ENCODE measurements at regions not wholly inside any gene's neighbourhood (a gene's known extent, or its start where the extent isn't known, plus 50 kb on each side); places are given as distances from the start of the nearest gene placed in this dataset.

GRCh38 chr5:148902478-148902877 is 76.1 kb downstream of the ADRB2 start:
- Histone ChIP-seq H3K4me3 (ENCODE audit: insufficient read depth, low read depth, low read length) (no peak overlapping the region), H3K27ac (ENCODE audit: insufficient read depth, low read depth, low read length, poor library complexity, severe bottlenecking) (no peak overlapping the region), H3K27me3 (ENCODE audit: control insufficient read depth, insufficient read depth, low read length, poor library complexity, severe bottlenecking) (no peaks in the 10 kb centered on the region), H3K9me3 (ENCODE audit: control insufficient read depth, low read length) (no peaks in the 10 kb centered on the region), H3K36me3 (ENCODE audit: control insufficient read depth, insufficient read depth, low read length) (no peaks in the 10 kb centered on the region), H3K4me1 (ENCODE audit: control insufficient read depth, insufficient read depth, low read length) (no peaks in the 10 kb centered on the region)
- 80 to 84% methylated on average over 2 of the region's 2 CpGs for WGBS, 2 experiments

- no peaks in the 10 kb centered on the region for H3K4me1 ChIP-seq (ENCODE audit: control insufficient read depth, insufficient read depth, low read length)
- no peaks in the 10 kb centered on the region for H3K36me3 ChIP-seq (ENCODE audit: control insufficient read depth, insufficient read depth, low read length)
- no peaks in the 10 kb centered on the region for H3K27me3 ChIP-seq (ENCODE audit: control insufficient read depth, insufficient read depth, low read length, poor library complexity, severe bottlenecking)
- 88 to 93% methylated on average over 2 of the region's 2 CpGs for WGBS, 2 experiments
- no peaks in the 10 kb centered on the region for H3K9me3 ChIP-seq (ENCODE audit: control insufficient read depth, low read length)
- H3K27ac ChIP-seq (ENCODE audit: insufficient read depth, low read depth, low read length, poor library complexity, severe bottlenecking), result no peak overlapping the region
- H3K4me3 ChIP-seq (ENCODE audit: insufficient read depth, low read depth, low read length), result no peak overlapping the region
These were observed 77.2 kb downstream of the ADRB2 start for GRCh38 chr5:148903587-148903986.

GRCh38 chr5:148904440-148904839 is 78.0 kb downstream of the ADRB2 start:
- 83 to 87% methylated on average over 1 of the region's 1 CpG for WGBS, 2 experiments
- H3K4me3 ChIP-seq (ENCODE audit: insufficient read depth, low read depth, low read length), result no peak overlapping the region
- H3K27me3 ChIP-seq (ENCODE audit: control insufficient read depth, insufficient read depth, low read length, poor library complexity, severe bottlenecking), result no peaks in the 10 kb centered on the region
- no peak overlapping the region for H3K27ac ChIP-seq (ENCODE audit: insufficient read depth, low read depth, low read length, poor library complexity, severe bottlenecking)
- no peaks in the 10 kb centered on the region for H3K4me1 ChIP-seq (ENCODE audit: control insufficient read depth, insufficient read depth, low read length)
- no peaks in the 10 kb centered on the region for H3K36me3 ChIP-seq (ENCODE audit: control insufficient read depth, insufficient read depth, low read length)
- H3K9me3 ChIP-seq (ENCODE audit: control insufficient read depth, low read length), result no peaks in the 10 kb centered on the region

- Histone ChIP-seq H3K36me3 (ENCODE audit: control insufficient read depth, insufficient read depth, low read length) (no peaks in the 10 kb centered on the region), H3K27ac (ENCODE audit: insufficient read depth, low read depth, low read length, poor library complexity, severe bottlenecking) (no peak overlapping the region), H3K4me3 (ENCODE audit: insufficient read depth, low read depth, low read length) (no peak overlapping the region), H3K4me1 (ENCODE audit: control insufficient read depth, insufficient read depth, low read length) (no peaks in the 10 kb centered on the region), H3K27me3 (ENCODE audit: control insufficient read depth, insufficient read depth, low read length, poor library complexity, severe bottlenecking) (no peaks in the 10 kb centered on the region), H3K9me3 (ENCODE audit: control insufficient read depth, low read length) (no peaks in the 10 kb centered on the region)
- 83 to 94% methylated on average over 1 of the region's 1 CpG for WGBS, 2 experiments
These were observed 79.1 kb downstream of the ADRB2 start for GRCh38 chr5:148905541-148905940.

- no peak overlapping the region for H3K4me3 ChIP-seq (ENCODE audit: insufficient read depth, low read depth, low read length)
- no peaks in the 10 kb centered on the region for H3K36me3 ChIP-seq (ENCODE audit: control insufficient read depth, insufficient read depth, low read length)
- H3K9me3 ChIP-seq (ENCODE audit: control insufficient read depth, low read length), result no peaks in the 10 kb centered on the region
- WGBS, 2 experiments, result 93 to 94% methylated on average over 3 of the region's 3 CpGs
- H3K27me3 ChIP-seq (ENCODE audit: control insufficient read depth, insufficient read depth, low read length, poor library complexity, severe bottlenecking), result no peaks in the 10 kb centered on the region
- no peak overlapping the region for H3K27ac ChIP-seq (ENCODE audit: insufficient read depth, low read depth, low read length, poor library complexity, severe bottlenecking)
- no peaks in the 10 kb centered on the region for H3K4me1 ChIP-seq (ENCODE audit: control insufficient read depth, insufficient read depth, low read length)
These were observed 80.6 kb downstream of the ADRB2 start for GRCh38 chr5:148906968-148907367.

- no peak overlapping the region for H3K27ac ChIP-seq (ENCODE audit: insufficient read depth, low read depth, low read length, poor library complexity, severe bottlenecking)
- 95 to 98% methylated on average over 4 of the region's 4 CpGs for WGBS, 2 experiments
- H3K36me3 ChIP-seq (ENCODE audit: control insufficient read depth, insufficient read depth, low read length), result no peaks in the 10 kb centered on the region
- no peaks in the 10 kb centered on the region for H3K27me3 ChIP-seq (ENCODE audit: control insufficient read depth, insufficient read depth, low read length, poor library complexity, severe bottlenecking)
- H3K4me3 ChIP-seq (ENCODE audit: insufficient read depth, low read depth, low read length), result no peak overlapping the region
- no peaks in the 10 kb centered on the region for H3K9me3 ChIP-seq (ENCODE audit: control insufficient read depth, low read length)
- H3K4me1 ChIP-seq (ENCODE audit: control insufficient read depth, insufficient read depth, low read length), result peaks cover 11% of the 10 kb centered on the region
These were observed 82.6 kb downstream of the ADRB2 start for GRCh38 chr5:148909040-148909439.

GRCh38 chr5:148909766-148910165 is 83.4 kb downstream of the ADRB2 start:
- no peak overlapping the region for H3K4me3 ChIP-seq (ENCODE audit: insufficient read depth, low read depth, low read length)
- 99 to 100% methylated on average over 1 of the region's 1 CpG for WGBS, 2 experiments
- no peak overlapping the region for H3K27ac ChIP-seq (ENCODE audit: insufficient read depth, low read depth, low read length, poor library complexity, severe bottlenecking)
- H3K36me3 ChIP-seq (ENCODE audit: control insufficient read depth, insufficient read depth, low read length), result no peaks in the 10 kb centered on the region
- H3K4me1 ChIP-seq (ENCODE audit: control insufficient read depth, insufficient read depth, low read length), result peaks cover 11% of the 10 kb centered on the region
- no peaks in the 10 kb centered on the region for H3K27me3 ChIP-seq (ENCODE audit: control insufficient read depth, insufficient read depth, low read length, poor library complexity, severe bottlenecking)
- no peaks in the 10 kb centered on the region for H3K9me3 ChIP-seq (ENCODE audit: control insufficient read depth, low read length)

- H3K4me3 ChIP-seq (ENCODE audit: insufficient read depth, low read depth, low read length), result no peak overlapping the region
- no peaks in the 10 kb centered on the region for H3K27me3 ChIP-seq (ENCODE audit: control insufficient read depth, insufficient read depth, low read length, poor library complexity, severe bottlenecking)
- H3K36me3 ChIP-seq (ENCODE audit: control insufficient read depth, insufficient read depth, low read length), result no peaks in the 10 kb centered on the region
- peaks cover 11% of the 10 kb centered on the region for H3K4me1 ChIP-seq (ENCODE audit: control insufficient read depth, insufficient read depth, low read length)
- WGBS, 2 experiments, result 91 to 95% methylated on average over 4 of the region's 4 CpGs
- no peaks in the 10 kb centered on the region for H3K9me3 ChIP-seq (ENCODE audit: control insufficient read depth, low read length)
- H3K27ac ChIP-seq (ENCODE audit: insufficient read depth, low read depth, low read length, poor library complexity, severe bottlenecking), result no peak overlapping the region
These were observed 83.8 kb downstream of the ADRB2 start for GRCh38 chr5:148910216-148910615.

- Histone ChIP-seq H3K9me3 (ENCODE audit: control insufficient read depth, low read length) (no peaks in the 10 kb centered on the region), H3K36me3 (ENCODE audit: control insufficient read depth, insufficient read depth, low read length) (no peaks in the 10 kb centered on the region), H3K27ac (ENCODE audit: insufficient read depth, low read depth, low read length, poor library complexity, severe bottlenecking) (no peak overlapping the region), H3K4me1 (ENCODE audit: control insufficient read depth, insufficient read depth, low read length) (peaks cover 11% of the 10 kb centered on the region), H3K27me3 (ENCODE audit: control insufficient read depth, insufficient read depth, low read length, poor library complexity, severe bottlenecking) (no peaks in the 10 kb centered on the region), H3K4me3 (ENCODE audit: insufficient read depth, low read depth, low read length) (no peak overlapping the region)
- 69% methylated on average over 8 of the region's 8 CpGs for WGBS, 2 experiments
These were observed 84.4 kb downstream of the ADRB2 start for GRCh38 chr5:148910686-148911361.

GRCh38 chr5:148911386-148911785 is 85.0 kb downstream of the ADRB2 start:
- Histone ChIP-seq H3K9me3 (ENCODE audit: control insufficient read depth, low read length) (no peaks in the 10 kb centered on the region), H3K27ac (ENCODE audit: insufficient read depth, low read depth, low read length, poor library complexity, severe bottlenecking) (no peak overlapping the region), H3K27me3 (ENCODE audit: control insufficient read depth, insufficient read depth, low read length, poor library complexity, severe bottlenecking) (no peaks in the 10 kb centered on the region), H3K4me3 (ENCODE audit: insufficient read depth, low read depth, low read length) (no peak overlapping the region), H3K36me3 (ENCODE audit: control insufficient read depth, insufficient read depth, low read length) (no peaks in the 10 kb centered on the region), H3K4me1 (ENCODE audit: control insufficient read depth, insufficient read depth, low read length) (peaks cover 11% of the 10 kb centered on the region)
- WGBS, 2 experiments, result 95 to 100% methylated on average over 2 of the region's 2 CpGs

- Histone ChIP-seq H3K27me3 (ENCODE audit: control insufficient read depth, insufficient read depth, low read length, poor library complexity, severe bottlenecking) (no peaks in the 10 kb centered on the region), H3K4me3 (ENCODE audit: insufficient read depth, low read depth, low read length) (no peak overlapping the region), H3K36me3 (ENCODE audit: control insufficient read depth, insufficient read depth, low read length) (no peaks in the 10 kb centered on the region), H3K4me1 (ENCODE audit: control insufficient read depth, insufficient read depth, low read length) (peaks cover 11% of the 10 kb centered on the region), H3K27ac (ENCODE audit: insufficient read depth, low read depth, low read length, poor library complexity, severe bottlenecking) (no peak overlapping the region), H3K9me3 (ENCODE audit: control insufficient read depth, low read length) (no peaks in the 10 kb centered on the region)
- 82 to 84% methylated on average over 1 of the region's 1 CpG for WGBS, 2 experiments
These were observed 85.7 kb downstream of the ADRB2 start for GRCh38 chr5:148912146-148912545.

All from ectodermal cell (in vitro differentiated cells).